Lung microvascular endothelial cell (primary cell): ENCODE measurements at regions not wholly inside any gene's neighbourhood (a gene's known extent, or its start where the extent isn't known, plus 50 kb on each side); places are given as distances from the start of the nearest gene placed in this dataset.

Source experiments
- DNase-seq, 2 donors: peaks; one replicate each; pipeline versions ENCODE4 v3.0.0 to v3.0.0-alpha.2; 2010; ENCODE audit warnings: low read depth in 2 of 2

GRCh38 chr5:176176231-176176630 is 62.0 kb upstream of the SIMC1 start:
- no peak for DNase-seq

- DNase-seq: peak in 1 of 2 donors; percentile 16
Measured at GRCh38 chr5:176178789-176179188, 59.4 kb upstream of the SIMC1 start.

GRCh38 chr5:176180339-176180738 is 57.9 kb upstream of the SIMC1 start:
- DNase-seq: no peak

- DNase-seq: no peak
Measured at GRCh38 chr5:176180781-176181180, 57.4 kb upstream of the SIMC1 start.

GRCh38 chr5:176181271-176181855 is 56.9 kb upstream of the SIMC1 start:
- DNase-seq: no peak

GRCh38 chr5:176183321-176184074 is 54.7 kb upstream of the SIMC1 start:
- DNase-seq: no peak

- DNase-seq: no peak
Measured at GRCh38 chr5:176184608-176185132, 53.6 kb upstream of the SIMC1 start.

GRCh38 chr5:176185133-176185733 is 53.0 kb upstream of the SIMC1 start:
- DNase-seq: peak in 1 of 2 donors; percentile 80

- DNase-seq: no peak
Measured at GRCh38 chr5:176186107-176186506, 52.1 kb upstream of the SIMC1 start.

- DNase-seq: no peak
Measured at GRCh38 chr5:176187276-176188062, 50.8 kb upstream of the SIMC1 start.

GRCh38 chr5:176188085-176188484 is 50.1 kb upstream of the SIMC1 start:
- DNase-seq: no peak
